NCI-H1105 (cell line): ENCODE measurements at regions not wholly inside any gene's neighbourhood (a gene's known extent, or its start where the extent isn't known, plus 50 kb on each side); places are given as distances from the start of the nearest gene placed in this dataset.
"Not testable (repeated sequence)": the region's sequence is repeated elsewhere in the genome, so short reads cannot be mapped to it uniquely, and the experiment has no call there.

Experiments used
- DNase-seq: peaks from one replicate; lab custom pipeline; 2025; lab: John Stamatoyannopoulos, UW

DNA sequence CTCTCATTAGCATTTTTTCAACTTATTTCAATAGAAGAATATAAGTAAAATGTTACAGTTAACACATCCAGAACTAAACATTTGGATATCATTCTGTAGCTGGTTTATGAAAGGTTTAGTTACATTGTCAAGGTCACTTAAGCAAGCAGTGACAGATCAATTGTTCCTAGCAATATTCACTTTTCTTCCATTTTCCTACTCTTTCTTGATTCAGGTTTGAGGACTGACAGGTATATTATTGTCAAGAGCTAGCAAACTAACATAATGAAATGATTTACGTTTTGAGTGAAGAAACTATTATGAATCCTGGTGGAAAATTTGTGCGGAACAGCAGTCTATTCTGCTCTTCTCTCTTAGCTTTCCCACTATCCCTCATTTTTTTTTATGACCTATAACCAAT lies 220.4 kb upstream of the ADGRL4 start:
- no peak for DNase-seq

GRCh38 chr1:79224537-79224936 lies 218.0 kb upstream of the ADGRL4 start:
- no peak for DNase-seq

- DNase-seq, result no peak
Measured at GRCh38 chr1:79220509-79220908, 214.0 kb upstream of the ADGRL4 start.

GRCh38 chr1:79215311-79215710 lies 208.8 kb upstream of the ADGRL4 start:
- DNase-seq, result no peak

DNA sequence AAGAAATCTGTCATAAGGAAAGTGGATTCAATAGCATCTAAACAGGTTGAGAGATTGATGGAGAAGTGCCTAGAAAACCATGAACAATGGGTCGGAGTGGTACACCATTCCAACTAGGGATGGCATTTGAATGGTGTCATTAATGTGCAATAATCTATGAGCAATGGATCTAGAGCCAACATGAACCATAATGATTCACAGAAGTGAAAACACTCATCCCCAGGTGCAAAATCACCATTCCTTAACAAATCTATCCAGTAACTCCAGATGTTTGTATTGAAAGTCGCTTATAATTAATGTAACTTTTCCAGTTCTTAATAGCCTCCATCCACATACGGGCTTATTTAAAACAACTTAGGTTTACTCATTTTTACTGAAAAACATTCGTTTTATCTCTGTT lies 201.3 kb upstream of the ADGRL4 start:
- DNase-seq, result no peak

GRCh38 chr1:79207331-79207730 lies 200.8 kb upstream of the ADGRL4 start:
- DNase-seq, result no peak

DNA sequence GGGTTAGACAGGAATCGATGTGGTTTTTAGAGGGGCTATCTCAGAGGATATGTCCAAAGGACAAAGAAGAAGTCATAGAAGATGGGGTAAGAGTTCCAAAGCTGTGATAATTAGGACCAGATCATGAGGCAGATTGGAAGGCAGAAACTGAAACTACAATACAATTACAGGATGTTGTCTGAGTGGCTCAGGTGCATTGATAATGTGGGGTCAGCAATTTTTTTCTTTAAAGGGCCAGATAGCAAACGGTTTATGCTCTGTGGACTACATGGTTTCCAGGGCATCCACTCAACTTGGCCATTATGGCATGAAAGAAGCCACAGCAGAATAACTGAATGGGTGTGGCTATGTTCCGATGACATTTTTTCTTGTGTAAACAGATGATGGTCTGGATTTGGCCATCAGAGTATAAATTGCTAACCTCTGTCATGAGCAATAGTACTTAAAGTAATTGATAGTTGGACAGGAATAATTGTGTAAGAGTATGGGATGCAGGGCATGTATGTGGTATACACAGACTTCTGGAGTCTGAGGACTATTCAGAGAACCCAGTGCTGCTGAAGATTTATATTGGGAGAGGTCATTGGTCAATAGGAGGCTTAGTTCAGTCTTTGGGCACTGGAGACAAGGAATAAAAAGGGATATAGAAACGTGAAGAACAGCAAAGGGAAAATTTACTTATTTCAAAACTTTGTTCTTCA lies 198.4 kb upstream of the ADGRL4 start:
- DNase-seq, result no peak

GRCh38 chr1:79198832-79199231 lies 192.3 kb upstream of the ADGRL4 start:
- no peak for DNase-seq

- no peak for DNase-seq
Measured at GRCh38 chr1:79197421-79197820, 190.9 kb upstream of the ADGRL4 start.

GRCh38 chr1:79196211-79196610 lies 189.7 kb upstream of the ADGRL4 start:
- no peak for DNase-seq

DNA sequence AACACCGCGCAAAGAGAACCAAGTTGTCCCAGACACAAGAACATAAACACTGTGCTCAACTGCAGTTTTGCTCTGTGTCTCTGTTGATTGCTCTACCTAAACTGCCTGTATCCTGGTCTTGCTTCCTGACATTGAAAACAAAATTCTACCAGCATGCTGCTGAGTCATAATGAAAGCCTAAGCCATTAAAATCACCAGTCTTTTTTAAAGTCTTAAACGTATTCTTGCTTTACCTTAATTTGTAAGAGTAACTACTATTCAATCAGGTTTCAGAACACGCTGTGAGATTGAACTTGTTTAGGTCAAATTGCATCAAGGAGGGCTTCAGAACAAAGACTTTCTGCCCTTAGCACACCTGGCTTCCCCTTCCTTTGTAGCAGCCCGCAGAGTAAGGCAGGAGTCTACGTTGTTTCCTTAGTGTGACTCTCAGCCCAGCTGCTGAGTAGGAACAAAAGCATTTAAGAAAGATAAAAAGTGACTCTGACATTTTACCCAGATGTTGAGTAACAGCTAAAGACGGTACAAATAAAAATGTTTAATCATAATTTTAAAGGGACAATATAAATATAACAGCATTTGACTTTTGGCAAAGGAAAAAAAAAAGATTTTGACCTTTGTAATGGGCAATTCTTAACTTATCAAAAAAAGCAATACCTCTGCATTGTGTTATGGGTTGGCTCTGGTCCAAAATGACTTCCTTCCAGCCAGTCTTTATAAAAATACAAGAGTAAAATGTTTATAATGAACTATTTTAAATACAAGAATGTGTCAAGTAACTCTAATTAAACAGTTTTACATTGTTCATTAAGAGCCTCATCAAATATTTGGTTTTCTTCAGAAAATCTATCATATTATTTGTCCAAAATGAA lies 186.9 kb upstream of the ADGRL4 start:
- DNase-seq, result no peak

DNA sequence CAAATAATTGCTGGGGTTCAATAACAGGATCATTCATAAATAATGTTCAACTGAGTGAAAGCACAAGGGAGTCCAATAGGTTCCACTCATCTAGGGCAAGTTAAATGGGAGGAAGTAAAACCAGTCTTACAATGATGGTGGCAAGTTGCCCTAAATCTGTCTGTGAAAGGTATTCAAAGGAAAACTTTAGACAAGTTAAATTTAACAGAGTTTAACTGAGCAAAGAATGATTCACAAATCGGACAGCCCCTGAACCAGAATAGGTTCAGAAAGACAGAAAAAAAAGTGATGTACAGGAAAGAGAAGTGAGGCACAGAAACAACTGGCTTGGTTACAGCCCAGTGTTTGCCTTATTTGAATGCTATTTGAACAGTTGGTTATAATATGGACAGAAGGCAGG lies 183.5 kb upstream of the ADGRL4 start:
- no peak for DNase-seq

GRCh38 chr1:79188337-79188736 lies 181.8 kb upstream of the ADGRL4 start:
- DNase-seq, result no peak

- DNase-seq, result no peak
Measured at GRCh38 chr1:79186260-79186659, 179.7 kb upstream of the ADGRL4 start.

- DNase-seq, result no peak
Measured at GRCh38 chr1:79177844-79178243, 171.3 kb upstream of the ADGRL4 start.

GRCh38 chr1:79161077-79161476 lies 154.5 kb upstream of the ADGRL4 start:
- no peak for DNase-seq

DNA sequence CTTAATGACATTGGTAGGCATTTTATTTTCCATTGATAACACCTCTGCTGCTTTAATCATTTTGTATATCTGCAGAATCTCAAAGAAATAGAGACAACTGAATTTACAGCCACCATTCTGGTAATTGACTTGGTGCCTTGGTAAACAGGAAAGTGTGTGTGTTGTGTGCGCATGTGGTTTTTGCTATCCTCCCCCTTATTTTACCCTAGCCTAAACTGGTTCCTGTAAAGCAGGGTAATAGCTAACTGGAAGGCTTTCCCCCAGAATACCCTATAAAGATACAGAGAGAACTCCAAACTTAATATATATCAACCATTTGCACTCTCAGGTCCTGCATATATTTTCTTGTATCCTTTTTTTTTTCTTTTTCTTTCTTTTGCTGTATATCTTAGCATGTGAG lies 149.5 kb upstream of the ADGRL4 start:
- DNase-seq, result no peak

GRCh38 chr1:79151006-79151796 lies 144.7 kb upstream of the ADGRL4 start:
- no peak for DNase-seq

DNA sequence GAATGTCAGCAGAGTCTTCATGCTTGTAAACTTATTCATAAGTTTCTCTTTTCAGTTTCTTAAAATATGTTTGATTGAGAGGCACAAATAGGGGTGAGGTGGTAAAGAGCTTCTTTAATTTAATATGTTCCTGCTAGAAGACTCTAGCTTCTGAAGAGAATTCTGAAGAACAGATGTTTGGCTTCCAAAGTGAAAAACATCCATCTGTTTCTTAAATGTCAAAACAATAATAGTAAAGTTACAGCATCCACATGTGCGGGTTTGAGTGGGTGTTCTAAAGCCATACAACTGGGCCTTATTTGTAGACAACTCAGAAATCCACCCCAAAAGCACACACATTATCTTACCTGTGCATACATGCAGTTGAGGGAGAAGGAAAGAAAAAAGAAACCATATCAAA lies 144.0 kb upstream of the ADGRL4 start:
- no peak for DNase-seq

DNA sequence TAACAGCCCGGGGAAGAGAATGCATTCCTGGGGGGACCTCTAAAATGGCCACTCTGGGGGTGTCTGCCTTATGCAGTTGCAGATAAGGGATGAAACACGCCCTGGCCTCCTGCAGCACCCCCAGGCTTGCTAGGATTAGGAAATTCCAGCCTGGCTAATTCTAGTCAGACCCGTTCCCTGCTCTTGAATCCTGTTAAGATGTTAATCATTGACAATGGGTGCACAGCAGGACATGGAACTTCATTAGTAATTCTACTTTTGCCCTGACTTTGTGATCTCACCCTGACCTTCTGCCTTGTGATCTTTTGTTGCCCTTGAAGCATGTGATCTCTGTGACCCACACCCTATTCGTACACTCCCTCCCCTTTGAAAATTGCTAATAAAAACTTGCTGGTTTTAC lies 131.7 kb upstream of the ADGRL4 start:
- not testable (repeated sequence) for DNase-seq

- DNase-seq, result no peak
Measured at GRCh38 chr1:79133774-79134364, 127.3 kb upstream of the ADGRL4 start.

GRCh38 chr1:79131626-79132025 lies 125.1 kb upstream of the ADGRL4 start:
- DNase-seq, result no peak
